LNCaP clone FGC (cell line): ENCODE measurements at regions not wholly inside any gene's neighbourhood (a gene's known extent, or its start where the extent isn't known, plus 50 kb on each side); places are given as distances from the start of the nearest gene placed in this dataset.

Source experiments
- DNase-seq: peaks from one replicate; pipeline ENCODE4 v3.0.0-alpha.2; 2011; ENCODE audit warnings: low read depth
- H3K4me3 ChIP-seq: 2 replicates; pipeline ENCODE4 v1.5.1; 2011; ENCODE audit warnings: mild to moderate bottlenecking, low read depth, low read length, control low read depth
- TF ChIP-seq, protein P1 (sequence below): IDR thresholded peaks from 2 replicates; pipeline ENCODE4 v1.5.1; 2012; ENCODE audit warnings: mild to moderate bottlenecking; ENCODE audit not compliant: control insufficient read depth, insufficient read depth; ENCODE audit errors: extremely low read depth

DNA sequence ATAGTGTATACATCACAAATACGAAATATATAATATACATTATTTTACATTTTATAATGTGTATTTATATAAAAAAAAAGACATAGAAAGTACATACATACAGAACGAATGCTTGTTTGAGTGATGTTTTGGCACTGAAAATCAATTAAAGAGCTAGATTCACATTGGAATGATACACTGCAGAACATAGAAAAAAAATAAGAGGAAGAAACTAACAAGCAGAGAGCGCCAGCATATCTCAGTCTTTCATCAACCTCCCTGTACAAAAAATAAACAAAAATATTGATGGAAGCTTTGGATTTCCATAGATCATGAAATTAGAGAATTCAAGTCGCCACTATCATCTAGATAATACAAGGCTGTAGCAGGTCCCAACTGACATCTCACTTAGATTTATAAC, 420.6 kb downstream of the CENPC start:
- H3K4me3 ChIP-seq = no peak overlapping the region
- no peak for DNase-seq
- TF ChIP-seq, protein P1, sequence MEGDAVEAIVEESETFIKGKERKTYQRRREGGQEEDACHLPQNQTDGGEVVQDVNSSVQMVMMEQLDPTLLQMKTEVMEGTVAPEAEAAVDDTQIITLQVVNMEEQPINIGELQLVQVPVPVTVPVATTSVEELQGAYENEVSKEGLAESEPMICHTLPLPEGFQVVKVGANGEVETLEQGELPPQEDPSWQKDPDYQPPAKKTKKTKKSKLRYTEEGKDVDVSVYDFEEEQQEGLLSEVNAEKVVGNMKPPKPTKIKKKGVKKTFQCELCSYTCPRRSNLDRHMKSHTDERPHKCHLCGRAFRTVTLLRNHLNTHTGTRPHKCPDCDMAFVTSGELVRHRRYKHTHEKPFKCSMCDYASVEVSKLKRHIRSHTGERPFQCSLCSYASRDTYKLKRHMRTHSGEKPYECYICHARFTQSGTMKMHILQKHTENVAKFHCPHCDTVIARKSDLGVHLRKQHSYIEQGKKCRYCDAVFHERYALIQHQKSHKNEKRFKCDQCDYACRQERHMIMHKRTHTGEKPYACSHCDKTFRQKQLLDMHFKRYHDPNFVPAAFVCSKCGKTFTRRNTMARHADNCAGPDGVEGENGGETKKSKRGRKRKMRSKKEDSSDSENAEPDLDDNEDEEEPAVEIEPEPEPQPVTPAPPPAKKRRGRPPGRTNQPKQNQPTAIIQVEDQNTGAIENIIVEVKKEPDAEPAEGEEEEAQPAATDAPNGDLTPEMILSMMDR = no peak

- no peak overlapping the region for H3K4me3 ChIP-seq
- no peak for DNase-seq
- TF ChIP-seq, protein P1 = peak; percentile 65
Measured at GRCh38 chr4:67122029-67122428, 423.3 kb downstream of the CENPC start.

GRCh38 chr4:67120369-67120768, 424.9 kb downstream of the CENPC start:
- no peak for DNase-seq
- TF ChIP-seq, protein P1 = no peak
- no peak overlapping the region for H3K4me3 ChIP-seq

- TF ChIP-seq, protein P1 = no peak
- no peak for DNase-seq
- H3K4me3 ChIP-seq = no peak overlapping the region
Measured at GRCh38 chr4:67109276-67109675, 436.0 kb downstream of the CENPC start.

DNA sequence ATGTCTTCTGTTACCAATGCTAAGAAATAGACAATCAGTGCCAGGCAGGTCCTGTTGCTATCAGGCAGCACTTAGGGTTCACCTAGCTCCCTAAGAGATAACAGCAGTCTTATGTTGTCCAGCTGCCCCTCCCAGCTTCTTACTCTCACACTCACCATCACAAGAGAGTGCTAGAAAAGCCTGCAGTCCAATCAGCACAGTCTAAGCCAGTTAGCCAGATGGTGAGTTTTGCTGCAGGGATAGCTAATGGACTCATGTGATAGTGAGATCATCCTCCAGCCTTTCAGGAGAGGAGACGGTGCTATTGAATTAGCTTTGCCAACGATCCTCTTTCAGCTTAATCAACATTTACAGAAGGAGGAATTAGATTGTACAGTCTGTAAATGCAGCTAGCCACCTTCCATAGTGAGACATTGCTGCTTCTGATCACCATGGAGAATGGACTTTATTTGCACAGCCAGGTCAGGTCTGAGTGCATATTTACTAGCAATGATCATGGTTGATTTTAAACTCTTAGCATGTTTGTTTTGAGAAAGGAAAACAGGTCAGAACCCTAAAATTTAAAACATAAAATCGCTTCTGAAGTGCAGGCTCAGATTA, 438.3 kb downstream of the CENPC start:
- H3K4me3 ChIP-seq = no peak overlapping the region
- TF ChIP-seq, protein P1 = no peak
- no peak for DNase-seq

DNA sequence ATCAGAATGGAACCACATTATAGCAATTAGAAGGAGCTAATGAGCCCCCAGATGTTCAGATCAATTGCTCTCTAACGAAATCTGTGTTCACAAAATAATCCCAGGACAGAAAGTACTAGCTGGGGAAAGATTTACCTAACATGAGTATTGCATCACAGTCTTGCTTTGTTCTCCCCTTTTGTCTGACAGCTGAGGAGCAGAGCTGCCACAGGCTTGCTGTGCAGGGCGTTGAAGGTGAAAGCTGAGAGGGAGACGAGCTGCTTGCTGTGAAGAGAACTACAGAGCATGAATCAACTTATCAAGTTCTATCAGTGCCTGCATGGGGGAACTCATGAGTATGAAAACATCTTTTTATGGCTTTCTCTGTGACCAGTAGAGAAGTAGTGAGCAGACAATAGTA, 441.2 kb downstream of the CENPC start:
- TF ChIP-seq, protein P1 = no peak
- no peak for DNase-seq
- H3K4me3 ChIP-seq = no peak overlapping the region
